C4-2B (cell line): ENCODE measurements at regions not wholly inside any gene's neighbourhood (a gene's known extent, or its start where the extent isn't known, plus 50 kb on each side); places are given as distances from the start of the nearest gene placed in this dataset.

Experiments
- CTCF ChIP-seq: fragments of 450-650 bp; conservative IDR thresholded peaks from 2 replicates; pipeline ENCODE4 v1.5.1; 2017; ENCODE audit warnings: mild to moderate bottlenecking
- ZFX ChIP-seq: fragments of 450-650 bp; IDR thresholded peaks from 2 replicates; pipeline ENCODE4 v1.6.1; 2017

GRCh38 chr1:195970209-195970608 is 638.0 kb downstream of the KCNT2 start:
- no peak for TF ChIP-seq CTCF
- TF ChIP-seq ZFX = no peak
